Breast epithelium (tissue), 4 donors: ENCODE measurements at regions not wholly inside any gene's neighbourhood (a gene's known extent, or its start where the extent isn't known, plus 50 kb on each side); places are given as distances from the start of the nearest gene placed in this dataset.
A peak's percentile ranks its signal among the peaks of the same experiment; 100 is the strongest.

Experiments used
- DNase-seq, 2 donors: peaks; one replicate each; pipeline ENCODE4 v3.0.0-alpha.2; 2019; ENCODE audit warnings: low spot score in 2 of 2
- H3K27ac ChIP-seq, 2 donors: fragments of 200-600 bp; sonication (generic) in 1 of 2; one replicate each; pipeline ENCODE4 v1.5.1; 2016 to 2019; ENCODE audit warnings: mild to moderate bottlenecking in 1 of 2
- H3K27me3 ChIP-seq, 2 donors: fragments of 200-600 bp; sonication (generic) in 1 of 2; one replicate each; pipeline versions ENCODE4 v1.5.1 to v1.6.0; 2017 to 2019; ENCODE audit warnings: control low read depth in 1 of 2, mild to moderate bottlenecking in 1 of 2
- H3K36me3 ChIP-seq: fragments of 200-600 bp; one replicate; pipeline ENCODE4 v1.5.1; 2019
- H3K4me1 ChIP-seq, 2 donors: fragments of 200-600 bp; sonication (generic); one replicate each; pipeline ENCODE4 v1.5.1; 2016 to 2019; ENCODE audit warnings: control low read depth in 1 of 2
- H3K4me3 ChIP-seq, 3 donors: fragments of 200-600 bp; sonication (generic); 1 replicate in 2 of 3; 2 replicates in 1 of 3; pipeline ENCODE4 v1.5.1; 2016 to 2019; ENCODE audit warnings: mild to moderate bottlenecking in 3 of 3, moderate library complexity in 2 of 3
- H3K9me3 ChIP-seq, 2 donors: fragments of 200-600 bp; sonication (generic) in 1 of 2; one replicate each; pipeline ENCODE4 v1.5.1; 2016 to 2019; ENCODE audit warnings: control low read depth in 1 of 2
- CTCF ChIP-seq, 3 donors: fragments of 450-650 bp; IDR thresholded peaks; one replicate each; pipeline ENCODE4 v1.5.1; 2016 to 2017; ENCODE audit warnings: antibody characterized with exemption in 3 of 3, mild to moderate bottlenecking in 3 of 3, moderate library complexity in 3 of 3
- POLR2A ChIP-seq: fragments of 450-650 bp; IDR thresholded peaks from one replicate; pipeline ENCODE4 v1.6.1; 2016; ENCODE audit warnings: antibody characterized with exemption, mild to moderate bottlenecking, moderate library complexity
- POLR2AphosphoS5 ChIP-seq, 3 donors: sonication (generic); formaldehyde crosslinking; IDR thresholded peaks; one replicate each; pipeline ENCODE4 v1.6.1; 2017; ENCODE audit warnings: antibody characterized with exemption in 3 of 3
- intact Hi-C: fragments of 100-400 bp; cut with DNase I; formaldehyde crosslinking; loops from one replicate; pipeline ENCODE4 v1.15.1; 2023; ENCODE audit warnings: low total_unique reads

DNA sequence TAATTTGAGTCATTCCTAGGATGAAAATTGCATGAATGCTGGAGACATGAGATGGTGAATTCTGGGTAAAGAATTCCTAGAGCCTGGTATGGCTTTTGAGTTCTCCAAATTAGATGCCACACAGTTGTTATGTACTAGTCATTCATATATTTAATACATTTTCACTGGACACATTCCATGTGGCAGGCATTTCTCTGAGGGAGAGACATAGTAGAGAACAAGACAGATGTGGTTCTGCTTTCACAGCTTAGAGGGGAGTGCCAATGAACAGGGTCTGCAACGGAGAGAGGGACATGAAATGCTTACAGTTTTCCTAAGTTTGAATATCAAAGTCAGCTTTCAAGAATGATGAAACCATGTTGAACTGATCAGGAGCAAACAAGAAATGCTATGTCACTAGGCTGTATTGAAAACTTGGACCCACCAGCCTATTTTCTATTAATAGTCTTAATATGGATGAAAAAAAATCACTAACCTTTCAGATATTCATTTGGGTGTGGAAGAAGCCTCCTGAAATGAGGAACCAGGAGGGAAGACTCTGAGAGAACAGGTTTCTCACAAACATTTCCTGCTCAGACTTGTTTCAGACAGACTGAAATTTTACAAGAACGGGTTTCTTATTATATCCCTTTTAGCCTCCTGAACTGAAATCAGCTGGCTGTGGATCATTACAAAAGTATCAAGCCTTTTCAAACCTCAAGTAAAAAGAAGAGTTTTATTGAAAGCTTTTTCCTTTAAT lies 276.0 kb upstream of the TET2 start:
- no peak for DNase-seq
- H3K27ac ChIP-seq, result no peak overlapping the region
- H3K4me3 ChIP-seq, result no peak overlapping the region
- H3K36me3 ChIP-seq, result no peaks in the 10 kb centered on the region
- intact Hi-C loops, result no loop called here
- no peak for TF ChIP-seq POLR2AphosphoS5 (IDR thresholded peaks at IDR 0.05)
- no peak for TF ChIP-seq POLR2A
- no peak for TF ChIP-seq CTCF (IDR thresholded peaks at IDR 0.05)
- no peaks in the 10 kb centered on the region for H3K9me3 ChIP-seq
- H3K4me1 ChIP-seq, result no peaks in the 10 kb centered on the region
- no peaks in the 10 kb centered on the region for H3K27me3 ChIP-seq

- Histone ChIP-seq H3K36me3 (no peaks in the 10 kb centered on the region), H3K4me3 (peak overlapping the region in 1 of 3 donors; percentile 4), H3K27ac (no peak overlapping the region), H3K4me1 (no peaks in the 10 kb centered on the region), H3K27me3 (no peaks in the 10 kb centered on the region), H3K9me3 (no peaks in the 10 kb centered on the region)
- DNase-seq, result no peak
- no peak for TF ChIP-seq CTCF (IDR thresholded peaks at IDR 0.05)
- no peak for TF ChIP-seq POLR2A
- no peak for TF ChIP-seq POLR2AphosphoS5 (IDR thresholded peaks at IDR 0.05)
- intact Hi-C loops, result no loop called here
Measured at GRCh38 chr4:104878936-104879335, 267.7 kb upstream of the TET2 start.

DNA sequence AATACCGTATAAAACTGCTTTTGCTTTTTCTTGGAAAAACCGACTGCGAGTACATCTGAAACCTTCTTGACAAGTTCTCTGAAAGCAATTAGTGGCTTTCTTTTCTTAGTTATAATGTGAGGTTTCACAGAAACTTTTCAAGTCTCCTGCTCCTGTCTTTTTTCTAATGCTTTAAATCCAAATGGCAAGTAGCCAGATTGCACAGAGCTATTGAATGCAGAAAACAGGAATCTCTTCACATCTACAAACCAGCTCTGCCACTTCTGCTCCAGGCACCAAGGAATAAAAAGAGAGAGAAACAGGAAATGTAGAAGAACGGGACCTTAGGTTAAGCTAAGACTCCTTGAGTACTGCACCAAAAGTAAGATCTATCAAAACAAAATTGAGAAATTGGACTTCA lies 267.3 kb upstream of the TET2 start:
- Histone ChIP-seq H3K9me3 (no peaks in the 10 kb centered on the region), H3K36me3 (no peaks in the 10 kb centered on the region), H3K27ac (no peak overlapping the region), H3K27me3 (no peaks in the 10 kb centered on the region), H3K4me3 (peak overlapping the region in 1 of 3 donors; percentile 4), H3K4me1 (no peaks in the 10 kb centered on the region)
- intact Hi-C loops, result no loop called here
- no peak for TF ChIP-seq POLR2AphosphoS5 (IDR thresholded peaks at IDR 0.05)
- TF ChIP-seq CTCF (IDR thresholded peaks at IDR 0.05), result no peak
- no peak for TF ChIP-seq POLR2A
- DNase-seq, result no peak

DNA sequence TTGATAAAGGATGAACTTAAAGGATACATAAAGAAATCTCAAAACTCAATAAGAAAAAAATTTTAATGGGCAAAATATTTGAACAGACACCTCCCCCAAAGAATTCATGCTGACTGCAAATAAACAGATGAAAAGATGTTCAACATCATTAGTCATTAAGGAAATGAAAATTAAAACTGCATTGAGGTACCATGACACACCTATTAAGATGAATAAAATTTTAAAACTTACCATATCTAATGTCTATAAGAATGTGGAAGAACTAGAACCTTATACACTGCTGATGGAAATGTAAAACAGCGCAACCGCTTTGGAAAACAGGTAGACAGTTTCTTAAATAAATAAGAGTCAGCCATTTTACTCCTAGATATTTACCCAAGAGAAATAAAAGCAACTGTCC lies 266.8 kb upstream of the TET2 start:
- no peaks in the 10 kb centered on the region for H3K27me3 ChIP-seq
- H3K4me1 ChIP-seq, result no peaks in the 10 kb centered on the region
- DNase-seq, result no peak
- no peak overlapping the region for H3K4me3 ChIP-seq
- TF ChIP-seq POLR2AphosphoS5 (IDR thresholded peaks at IDR 0.05) (no peak), CTCF (IDR thresholded peaks at IDR 0.05) (no peak), POLR2A (no peak)
- intact Hi-C loops, result no loop called here
- H3K36me3 ChIP-seq, result no peaks in the 10 kb centered on the region
- H3K9me3 ChIP-seq, result no peaks in the 10 kb centered on the region
- H3K27ac ChIP-seq, result no peak overlapping the region

GRCh38 chr4:104881136-104881886 lies 265.4 kb upstream of the TET2 start:
- Histone ChIP-seq H3K36me3 (no peaks in the 10 kb centered on the region), H3K4me3 (no peak overlapping the region), H3K27ac (no peak overlapping the region), H3K9me3 (no peaks in the 10 kb centered on the region), H3K4me1 (no peaks in the 10 kb centered on the region), H3K27me3 (no peaks in the 10 kb centered on the region)
- TF ChIP-seq CTCF (IDR thresholded peaks at IDR 0.05) (no peak), POLR2A (no peak), POLR2AphosphoS5 (IDR thresholded peaks at IDR 0.05) (no peak)
- intact Hi-C loops, result no loop called here
- DNase-seq, result no peak
